Hypothalamus (tissue), 51 donors: ENCODE measurements at regions not wholly inside any gene's neighbourhood (a gene's known extent, or its start where the extent isn't known, plus 50 kb on each side); places are given as distances from the start of the nearest gene placed in this dataset.
A peak's percentile ranks its signal among the peaks of the same experiment; 100 is the strongest.

ENCODE experiments used
- DNase-seq, 51 donors: peaks; one replicate each; lab custom pipeline; 2025; lab: John Stamatoyannopoulos, UW

GRCh38 chr18:24771300-24771699 lies 310.9 kb downstream of the HRH4 start:
- no peak for DNase-seq

GRCh38 chr18:24773101-24773500 lies 312.7 kb downstream of the HRH4 start:
- no peak for DNase-seq

- DNase-seq, result no peak
Observed at GRCh38 chr18:24776019-24776418, 315.6 kb downstream of the HRH4 start.

GRCh38 chr18:24778810-24779418 lies 318.5 kb downstream of the HRH4 start:
- no peak for DNase-seq

- DNase-seq, result no peak
Observed at GRCh38 chr18:24782566-24782965, 322.1 kb downstream of the HRH4 start.

- DNase-seq, result no peak
Observed at GRCh38 chr18:24785019-24785418, 324.6 kb downstream of the HRH4 start.

- DNase-seq, result no peak
Observed at GRCh38 chr18:24786027-24786426, 325.6 kb downstream of the HRH4 start.

- no peak for DNase-seq
Observed at GRCh38 chr18:24790347-24790746, 329.9 kb downstream of the HRH4 start.

- peak in 1 of 51 donors; percentile 1 for DNase-seq
Observed at GRCh38 chr18:24791751-24792545, 331.5 kb downstream of the HRH4 start.

- DNase-seq, result no peak
Observed at GRCh38 chr18:24793742-24794141, 333.3 kb downstream of the HRH4 start.

- no peak for DNase-seq
Observed at GRCh38 chr18:24795129-24795528, 334.7 kb downstream of the HRH4 start.

- no peak for DNase-seq
Observed at GRCh38 chr18:24797981-24798380, 337.5 kb downstream of the HRH4 start.

GRCh38 chr18:24799176-24799575 lies 338.7 kb downstream of the HRH4 start:
- DNase-seq, result no peak

- no peak for DNase-seq
Observed at GRCh38 chr18:24799720-24800119, 339.3 kb downstream of the HRH4 start.

- DNase-seq, result no peak
Observed at GRCh38 chr18:24801001-24801400, 340.6 kb downstream of the HRH4 start.

GRCh38 chr18:24802456-24802855 lies 342.0 kb downstream of the HRH4 start:
- no peak for DNase-seq

GRCh38 chr18:24805156-24805555 lies 344.7 kb downstream of the HRH4 start:
- no peak for DNase-seq

- no peak for DNase-seq
Observed at GRCh38 chr18:24809173-24809950, 348.9 kb downstream of the HRH4 start.

- DNase-seq, result no peak
Observed at GRCh38 chr18:24810561-24811305, 350.3 kb downstream of the HRH4 start.

GRCh38 chr18:24811950-24812681 lies 351.7 kb downstream of the HRH4 start:
- no peak for DNase-seq
